IMR-90 (cell line): ENCODE measurements at regions not wholly inside any gene's neighbourhood (a gene's known extent, or its start where the extent isn't known, plus 50 kb on each side); places are given as distances from the start of the nearest gene placed in this dataset.

Experiments used
- ATAC-seq: fragments of 200-7000 bp; cut with Tn5 transposase; 2 replicates; pipeline ENCODE4 v1.9.1; 2020; ENCODE audit warnings: low read depth, mild to moderate bottlenecking, moderate library complexity
- BruUV-seq: library from RNA; stranded (reverse); fragments of 400-500 nt; replicated peaks from 2 replicates; lab custom pipeline; 2021; lab: Mats Ljungman, UMichigan
- CTCF ChIA-PET: fragments of 300-600 bp; formaldehyde crosslinking; extraction: SDS; loops from one replicate; lab custom pipeline; 2021; ENCODE audit warnings: antibody characterized with exemption; lab: Yijun Ruan, JAX
- POLR2A ChIA-PET: fragments of 300-600 bp; sonication (Branson Sonifier 250); formaldehyde crosslinking; loops from one replicate; lab custom pipeline; 2022; ENCODE audit warnings: antibody characterized with exemption; ENCODE audit not compliant: unreplicated experiment; lab: Charles Lee
- DNase-seq: peaks from one replicate; pipeline ENCODE4 v3.0.0; 2013
- H2AFZ ChIP-seq: replicated peaks from 2 replicates; pipeline ENCODE3; 2013; ENCODE audit warnings: low read length, mild to moderate bottlenecking; ENCODE audit not compliant: poor library complexity
- H2AK5ac ChIP-seq: 2 replicates; pipeline ENCODE4 v1.6.1; 2013; ENCODE audit warnings: low read depth, low read length, inconsistent platforms
- H2AK9ac ChIP-seq: replicated peaks from 2 replicates; pipeline ENCODE3; 2013; ENCODE audit warnings: mild to moderate bottlenecking, low read depth, low read length, moderate library complexity; ENCODE audit not compliant: poor library complexity
- H2BK120ac ChIP-seq: 2 replicates; pipeline ENCODE4 v1.6.1; 2013; ENCODE audit warnings: low read depth, low read length, inconsistent platforms
- H2BK15ac ChIP-seq: 3 replicates; pipeline ENCODE4 v1.6.1; 2013; ENCODE audit warnings: low read depth, low read length, inconsistent platforms
- H2BK20ac ChIP-seq: 2 replicates; pipeline ENCODE4 v1.6.1; 2013; ENCODE audit warnings: low read depth, mild to moderate bottlenecking, inconsistent platforms, low read length, moderate library complexity
- H2BK5ac ChIP-seq: 2 replicates; pipeline ENCODE4 v1.6.1; 2013; ENCODE audit warnings: mild to moderate bottlenecking, low read depth, low read length, inconsistent platforms; ENCODE audit not compliant: poor library complexity, severe bottlenecking
- H3K14ac ChIP-seq: replicated peaks from 2 replicates; pipeline ENCODE4 v1.6.1; 2013; ENCODE audit warnings: low read depth, low read length, inconsistent platforms
- H3K18ac ChIP-seq: 2 replicates; pipeline ENCODE4 v1.6.1; 2013; ENCODE audit warnings: low read depth, low read length, control low read depth
- H3K23ac ChIP-seq: 2 replicates; pipeline ENCODE4 v1.6.1; 2013; ENCODE audit warnings: low read depth, low read length, inconsistent platforms
- H3K27ac ChIP-seq: 2 replicates; pipeline ENCODE4 v1.5.1; 2013; ENCODE audit warnings: mild to moderate bottlenecking, control low read depth, low read length; ENCODE audit not compliant: insufficient read depth
- H3K27me3 ChIP-seq: 2 replicates; pipeline ENCODE4 v1.6.1; 2013; ENCODE audit warnings: low read length; ENCODE audit not compliant: control insufficient read depth, insufficient read depth
- H3K36me3 ChIP-seq: 2 replicates; pipeline ENCODE4 v1.6.1; 2013; ENCODE audit warnings: low read length, mixed read lengths; ENCODE audit not compliant: control insufficient read depth, insufficient read depth
- H3K4ac ChIP-seq: 2 replicates; pipeline ENCODE4 v1.6.1; 2013; ENCODE audit warnings: low read depth, low read length, inconsistent platforms
- H3K4me1 ChIP-seq: 2 replicates; pipeline ENCODE4 v1.6.1; 2013; ENCODE audit warnings: low read length, mixed read lengths; ENCODE audit not compliant: control insufficient read depth, insufficient read depth
- H3K4me2 ChIP-seq: 2 replicates; pipeline ENCODE4 v1.6.1; 2013; ENCODE audit warnings: low read depth, mild to moderate bottlenecking, control low read depth, low read length, moderate library complexity
- H3K4me3 ChIP-seq: 2 replicates; pipeline ENCODE4 v1.5.1; 2013; ENCODE audit warnings: low read depth, mild to moderate bottlenecking, control low read depth, low read length, moderate library complexity; ENCODE audit not compliant: insufficient read depth
- H3K56ac ChIP-seq: 2 replicates; pipeline ENCODE4 v1.6.1; 2013; ENCODE audit warnings: low read length, inconsistent platforms; ENCODE audit not compliant: insufficient read depth; ENCODE audit errors: extremely low read depth
- H3K79me1 ChIP-seq, 2 experiments: 2 replicates each; pipeline ENCODE4 v1.6.1; 2013; ENCODE audit warnings: low read length in 2 of 2, inconsistent platforms in 1 of 2, low read depth in 1 of 2
- H3K9ac ChIP-seq: 2 replicates; pipeline ENCODE4 v1.6.1; 2013; ENCODE audit warnings: low read depth, low read length, control low read depth
- H3K9me1 ChIP-seq: 2 replicates; pipeline ENCODE4 v1.6.1; 2013; ENCODE audit warnings: low read length, inconsistent platforms; ENCODE audit not compliant: insufficient read depth
- H3K9me3 ChIP-seq: 2 replicates; pipeline ENCODE4 v1.6.1; 2013; ENCODE audit warnings: low read length; ENCODE audit not compliant: control insufficient read depth, insufficient read depth
- H4K20me1 ChIP-seq: 2 replicates; pipeline ENCODE4 v1.6.1; 2013; ENCODE audit warnings: low read length, inconsistent platforms; ENCODE audit not compliant: insufficient read depth
- H4K5ac ChIP-seq: 2 replicates; pipeline ENCODE4 v1.6.1; 2013; ENCODE audit warnings: mild to moderate bottlenecking, low read depth, low read length, control low read depth
- H4K8ac ChIP-seq, 2 experiments: 2 replicates each; pipeline ENCODE4 v1.6.1; 2013; ENCODE audit warnings: low read depth in 2 of 2, low read length in 2 of 2, control low read depth in 1 of 2, inconsistent platforms in 1 of 2
- H4K91ac ChIP-seq: 2 replicates; pipeline ENCODE4 v1.6.1; 2013; ENCODE audit warnings: low read depth, low read length, inconsistent platforms; ENCODE audit not compliant: insufficient read depth
- BHLHE40 ChIP-seq: fragments of 150-350 bp; IDR thresholded peaks from 2 replicates; pipeline ENCODE4 v1.6.1; 2016; ENCODE audit warnings: mild to moderate bottlenecking, low read depth, low read length
- CEBPB ChIP-seq: IDR thresholded peaks from 2 replicates; pipeline ENCODE4 v1.6.1; 2012; ENCODE audit warnings: low read depth, low read length, improper control_type of control experiment
- CHD1 ChIP-seq: IDR thresholded peaks from 2 replicates; pipeline ENCODE4 v1.6.1; 2012; ENCODE audit warnings: low read depth, low read length, improper control_type of control experiment
- CTCF ChIP-seq: conservative IDR thresholded peaks from 2 replicates; pipeline ENCODE4 v1.5.1; 2012; ENCODE audit warnings: mild to moderate bottlenecking, low read depth, low read length, improper control_type of control experiment
- ELK1 ChIP-seq: fragments of 150-350 bp; IDR thresholded peaks from 2 replicates; pipeline ENCODE4 v1.6.1; 2016; ENCODE audit warnings: low read depth, mild to moderate bottlenecking, low read length, moderate library complexity, borderline replicate concordance
- FOS ChIP-seq: fragments of 150-350 bp; IDR thresholded peaks from 2 replicates; pipeline ENCODE4 v1.6.1; 2016; ENCODE audit warnings: low read depth, low read length
- MAFK ChIP-seq: IDR thresholded peaks from 2 replicates; pipeline ENCODE4 v1.6.1; 2012; ENCODE audit warnings: low read depth, low read length, improper control_type of control experiment
- MAZ ChIP-seq: IDR thresholded peaks from 2 replicates; pipeline ENCODE4 v1.6.1; 2012; ENCODE audit warnings: low read depth, mild to moderate bottlenecking, low read length, improper control_type of control experiment, moderate library complexity, borderline replicate concordance
- MXI1 ChIP-seq: IDR thresholded peaks from 2 replicates; pipeline ENCODE4 v1.6.1; 2012; ENCODE audit warnings: low read depth, mild to moderate bottlenecking, low read length, moderate library complexity, borderline replicate concordance
- NFE2L2 ChIP-seq: fragments of 150-350 bp; IDR thresholded peaks from 2 replicates; pipeline ENCODE4 v1.6.1; 2016; ENCODE audit warnings: low read depth, mild to moderate bottlenecking, low read length
- POLR2A ChIP-seq: IDR thresholded peaks from 2 replicates; pipeline ENCODE4 v1.6.1; 2012; ENCODE audit warnings: mild to moderate bottlenecking, low read depth, low read length
- RAD21 ChIP-seq: IDR thresholded peaks from 2 replicates; pipeline ENCODE4 v1.6.1; 2012; ENCODE audit warnings: low read length, improper control_type of control experiment
- RCOR1 ChIP-seq: IDR thresholded peaks from 2 replicates; pipeline ENCODE4 v1.6.1; 2012; ENCODE audit warnings: mild to moderate bottlenecking, low read length, improper control_type of control experiment; ENCODE audit not compliant: insufficient replicate concordance
- RFX5 ChIP-seq: IDR thresholded peaks from 2 replicates; pipeline ENCODE4 v1.8.0; 2012; ENCODE audit warnings: low read depth, mild to moderate bottlenecking, low read length, moderate library complexity
- SMC3 ChIP-seq: fragments of 150-350 bp; IDR thresholded peaks from 2 replicates; pipeline ENCODE4 v1.6.1; 2016; ENCODE audit warnings: low read depth, mild to moderate bottlenecking, antibody characterized with exemption, low read length, moderate library complexity
- WGBS, 2 experiments: methylation state at CpG; one replicate each; pipeline versions ENCODE4 v1.1.5 to v1.1.7; 2013; ENCODE audit warnings: missing lambda C conversion rate in 2 of 2; ENCODE audit not compliant: insufficient read length in 1 of 2; ENCODE audit errors: extremely low coverage in 2 of 2; 5-methylcytosine and 5-hydroxymethylcytosine counted together
- dilution Hi-C: fragments of 300-500 bp; cut with HindIII; formaldehyde crosslinking; loops from one replicate; pipeline ENCODE4 v1.14.3; 2018; ENCODE audit warnings: low sequenced_read_pairs; ENCODE audit not compliant: unreplicated experiment
- in situ Hi-C: fragments of 300-500 bp; cut with MboI; formaldehyde crosslinking; loops from 3 replicates; pipeline ENCODE4 v1.14.3; 2019; ENCODE audit warnings: low sequenced_read_pairs, inconsistent platforms, mixed read lengths
- intact Hi-C: fragments of 100-400 bp; cut with micrococcal nuclease; formaldehyde crosslinking; loops from 2 replicates; pipeline ENCODE4 v1.10.0; 2022
- TF ChIP-seq, protein P1 (sequence below): fragments of 150-350 bp; IDR thresholded peaks from 2 replicates; pipeline ENCODE4 v1.6.1; 2017; ENCODE audit warnings: mild to moderate bottlenecking, antibody characterized with exemption, low read length, low read depth

DNA sequence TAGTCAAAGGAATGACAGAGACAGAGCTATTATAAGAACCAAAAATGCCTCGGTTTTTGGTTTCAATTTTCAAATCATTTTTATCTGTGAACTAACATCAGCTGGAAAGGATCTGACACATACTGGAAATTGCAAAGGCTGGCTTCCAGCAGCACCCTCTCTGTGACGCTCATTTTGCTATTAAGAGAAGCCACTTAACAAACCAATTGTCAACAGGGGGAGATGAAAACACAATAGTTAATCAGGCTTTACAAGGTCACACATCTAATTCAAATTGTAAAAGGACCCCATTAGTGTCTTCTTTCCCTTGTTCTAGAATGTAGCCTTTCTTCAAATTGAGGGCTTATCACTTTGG is 160.5 kb downstream of the TFAP2B start:
- H3K9me3 ChIP-seq = peaks cover 5% of the 10 kb centered on the region
- H2AK9ac ChIP-seq = no peak overlapping the region
- whole genome bisulfite sequencing, 2 experiments = no CpG with 5 or more reads among the region's 2 CpGs
- ATAC-seq (no peak), DNase-seq (no peak)
- no peaks in the 10 kb centered on the region for H4K20me1 ChIP-seq
- BruUV-seq = no TSS peak
- no peak overlapping the region for H2BK120ac ChIP-seq
- H2BK15ac ChIP-seq = no peak overlapping the region
- ChIA-PET CTCF (no interaction called here), POLR2A (no interaction called here)
- no peak overlapping the region for H3K14ac ChIP-seq
- no peaks in the 10 kb centered on the region for H3K27me3 ChIP-seq
- TF ChIP-seq CTCF = no peak
- no peak for TF ChIP-seq FOS
- no peak for TF ChIP-seq MAFK
- no peak for TF ChIP-seq RCOR1
- TF ChIP-seq SMC3 = no peak
- TF ChIP-seq RFX5 = no peak
- TF ChIP-seq MXI1 = no peak
- no peak for TF ChIP-seq BHLHE40
- TF ChIP-seq NFE2L2 = no peak
- no peak for TF ChIP-seq CHD1
- no peak for TF ChIP-seq CEBPB
- no peak for TF ChIP-seq ELK1
- no peak for TF ChIP-seq RAD21
- no peak for TF ChIP-seq POLR2A
- TF ChIP-seq, protein P1, sequence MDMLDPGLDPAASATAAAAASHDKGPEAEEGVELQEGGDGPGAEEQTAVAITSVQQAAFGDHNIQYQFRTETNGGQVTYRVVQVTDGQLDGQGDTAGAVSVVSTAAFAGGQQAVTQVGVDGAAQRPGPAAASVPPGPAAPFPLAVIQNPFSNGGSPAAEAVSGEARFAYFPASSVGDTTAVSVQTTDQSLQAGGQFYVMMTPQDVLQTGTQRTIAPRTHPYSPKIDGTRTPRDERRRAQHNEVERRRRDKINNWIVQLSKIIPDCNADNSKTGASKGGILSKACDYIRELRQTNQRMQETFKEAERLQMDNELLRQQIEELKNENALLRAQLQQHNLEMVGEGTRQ = no peak
- no peak for TF ChIP-seq MAZ
- no peak overlapping the region for H3K56ac ChIP-seq
- no peak overlapping the region for H3K23ac ChIP-seq
- H3K27ac ChIP-seq = no peak overlapping the region
- no peaks in the 10 kb centered on the region for H3K4me1 ChIP-seq
- H2BK20ac ChIP-seq = no peak overlapping the region
- no peak overlapping the region for H3K4ac ChIP-seq
- no peak overlapping the region for H4K91ac ChIP-seq
- H2AK5ac ChIP-seq = no peak overlapping the region
- H3K18ac ChIP-seq = no peak overlapping the region
- in situ Hi-C loops (no loop called here), dilution Hi-C loops (no loop called here), intact Hi-C loops (no loop called here)
- no peak overlapping the region for H2BK5ac ChIP-seq
- no peak overlapping the region for H4K8ac ChIP-seq
- H3K4me2 ChIP-seq = no peak overlapping the region
- no peaks in the 10 kb centered on the region for H3K79me1 ChIP-seq
- no peaks in the 10 kb centered on the region for H3K9me1 ChIP-seq
- H4K5ac ChIP-seq = no peak overlapping the region
- H2AFZ ChIP-seq = no peak overlapping the region
- no peaks in the 10 kb centered on the region for H3K36me3 ChIP-seq
- H3K4me3 ChIP-seq = no peak overlapping the region
- H3K9ac ChIP-seq = no peak overlapping the region
